HG02759 (cell line): ENCODE measurements at regions not wholly inside any gene's neighbourhood (a gene's known extent, or its start where the extent isn't known, plus 50 kb on each side); places are given as distances from the start of the nearest gene placed in this dataset.
"Not testable (repeated sequence)": the region's sequence is repeated elsewhere in the genome, so short reads cannot be mapped to it uniquely, and the experiment has no call there.

Experiments
- ATAC-seq: cut with Tn5 transposase; IDR thresholded peaks from one replicate; pipeline ENCODE4 v1.9.1; 2021; ENCODE audit warnings: mild to moderate bottlenecking, moderate library complexity; ENCODE audit not compliant: unreplicated experiment

DNA sequence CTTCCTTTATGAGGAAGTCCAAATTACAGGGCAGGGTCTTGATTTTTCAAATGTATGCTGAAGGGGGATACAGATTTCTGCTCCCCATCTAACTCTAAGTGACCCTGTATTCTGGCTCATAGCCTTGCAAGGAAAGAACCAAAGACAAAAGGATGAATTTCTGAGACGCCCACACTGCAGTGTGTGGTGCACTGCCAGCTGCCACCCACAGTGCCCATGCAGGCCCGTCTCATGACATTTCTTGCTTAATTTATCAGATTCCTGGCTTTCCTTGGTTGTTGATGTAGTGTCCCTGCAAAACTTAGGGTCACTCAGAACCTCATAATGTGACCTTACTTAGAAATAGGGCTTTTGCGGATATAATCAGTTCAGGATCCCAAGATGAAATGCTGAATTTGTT, 68.0 kb downstream of the CBLN4 start:
- ATAC-seq, result no peak

DNA sequence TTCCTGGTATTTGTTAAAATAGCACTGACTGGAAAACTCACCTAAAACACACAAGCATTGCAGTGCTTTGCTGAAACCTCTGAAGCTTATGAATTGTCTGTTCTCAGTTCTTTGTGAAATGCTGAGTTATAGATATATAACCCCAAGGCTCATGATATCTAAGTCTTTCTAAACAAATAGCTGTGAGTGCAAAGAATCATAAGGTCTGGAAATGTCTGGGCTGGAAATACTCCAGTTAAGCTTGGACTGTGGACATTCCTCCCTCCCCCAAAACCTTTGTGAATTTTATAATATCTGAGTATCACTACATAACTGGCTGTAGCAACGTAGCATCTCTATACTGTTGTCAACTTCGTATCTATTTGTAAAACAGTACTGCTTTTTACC, 69.1 kb downstream of the CBLN4 start:
- no peak for ATAC-seq

DNA sequence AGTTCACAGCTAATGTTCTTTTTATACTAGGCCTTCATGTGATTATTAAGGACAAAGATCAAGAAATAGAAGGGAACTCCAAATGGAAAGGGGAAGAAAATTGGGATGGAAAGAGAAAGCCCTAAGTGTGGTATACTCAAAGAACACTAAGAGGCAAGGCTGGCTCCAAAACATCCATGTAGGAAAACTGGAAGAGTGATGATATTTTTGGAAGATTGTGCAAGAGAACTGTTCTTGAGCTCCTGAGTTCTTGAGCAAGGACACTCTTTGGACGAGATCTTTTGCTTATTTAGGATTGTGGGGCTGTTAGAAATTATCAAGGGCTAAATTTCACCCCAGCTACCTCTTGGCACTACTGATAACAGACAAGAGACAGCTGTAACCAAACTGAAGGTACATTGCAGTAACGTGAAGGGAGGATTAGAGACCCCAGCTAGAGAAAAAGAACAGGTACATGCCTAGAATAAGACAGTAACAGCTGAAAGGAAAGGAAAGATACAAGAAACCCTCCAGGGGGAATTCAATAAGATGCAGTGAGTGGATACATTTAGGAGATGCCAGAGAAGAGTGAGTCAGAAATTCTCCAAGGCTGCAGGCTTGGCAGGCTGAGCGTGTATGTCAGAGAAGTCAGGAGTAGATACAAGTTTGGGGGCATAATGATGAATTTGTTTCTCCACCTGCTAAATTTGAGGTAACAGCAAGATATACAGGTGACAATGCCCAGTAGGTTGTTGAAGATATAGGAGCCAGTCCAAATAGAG, 69.7 kb downstream of the CBLN4 start:
- ATAC-seq, result no peak

DNA sequence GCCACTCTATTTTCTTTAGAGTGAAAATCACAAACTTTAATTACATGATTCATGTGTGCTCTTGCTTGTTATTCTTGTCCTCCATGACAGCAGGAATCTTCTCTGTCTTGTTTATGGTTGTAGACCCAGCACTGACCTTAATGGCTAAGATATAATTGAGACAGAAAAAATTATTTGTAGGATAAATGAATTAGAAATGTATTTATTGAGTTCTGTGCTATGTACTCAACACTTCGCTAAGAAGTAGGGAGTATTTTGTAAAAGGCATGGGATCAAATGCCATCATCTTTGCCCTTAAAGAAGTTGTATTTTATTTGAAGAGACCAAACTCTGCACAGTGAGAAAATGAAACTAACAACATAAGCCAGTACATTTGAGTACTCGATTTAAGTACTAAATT, 71.2 kb downstream of the CBLN4 start:
- ATAC-seq, result no peak

DNA sequence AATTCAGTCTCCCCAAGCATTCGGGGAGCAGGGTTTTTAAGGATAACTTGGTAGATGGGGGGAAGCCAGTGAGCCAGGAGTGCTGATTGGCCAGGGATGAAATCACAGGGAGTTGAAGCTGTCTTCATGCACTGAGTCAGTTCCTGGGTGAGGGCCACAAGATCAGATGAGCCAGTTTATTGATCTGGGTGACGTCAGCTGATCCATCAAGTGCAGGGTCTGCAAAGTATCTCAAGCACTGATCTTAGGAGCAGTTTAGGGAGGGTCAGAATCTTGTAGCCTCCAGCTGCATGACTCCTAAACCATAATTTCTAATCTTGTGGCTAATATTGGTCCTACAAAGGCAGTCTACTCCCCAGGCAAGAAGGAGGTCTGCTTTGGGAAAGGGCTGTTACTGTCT, 74.4 kb downstream of the CBLN4 start:
- ATAC-seq, result not testable (repeated sequence)

DNA sequence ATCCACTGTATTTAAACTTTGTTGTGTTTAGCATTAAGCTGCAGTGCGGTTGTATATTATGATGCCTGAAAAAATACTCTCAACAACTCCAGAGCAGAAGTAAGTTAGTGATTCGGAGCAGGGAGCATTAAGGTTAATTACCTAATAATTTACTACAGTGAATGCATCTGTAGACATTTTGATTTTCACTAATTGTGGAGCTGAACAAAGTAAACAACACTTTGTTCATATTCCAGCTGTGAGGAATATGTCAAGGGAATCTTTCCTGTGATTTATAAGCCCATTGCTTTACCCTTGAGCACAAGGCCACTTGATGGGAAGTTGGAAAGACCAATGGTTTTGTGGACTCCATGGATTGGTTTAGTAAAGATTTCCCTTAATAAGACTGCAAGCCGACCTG, 77.1 kb downstream of the CBLN4 start:
- no peak for ATAC-seq

DNA sequence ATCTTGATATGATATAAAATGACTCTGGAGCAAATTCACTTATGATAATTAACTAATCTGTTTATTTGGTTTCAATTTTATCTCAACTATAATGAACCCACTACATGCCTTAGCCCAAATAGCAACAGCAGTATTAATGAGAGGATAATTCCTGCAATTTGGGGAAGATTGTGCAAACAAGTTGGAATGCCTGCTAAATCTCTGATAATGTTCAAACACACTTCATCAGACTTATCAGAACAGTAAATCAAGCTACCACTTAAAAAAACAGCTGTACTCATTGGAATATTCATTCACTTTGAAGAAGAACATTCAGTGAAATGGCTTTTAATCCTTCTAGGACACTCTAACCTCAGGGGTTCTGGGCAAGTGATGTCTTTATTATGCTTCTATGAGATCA, 85.4 kb downstream of the CBLN4 start:
- ATAC-seq, result no peak

DNA sequence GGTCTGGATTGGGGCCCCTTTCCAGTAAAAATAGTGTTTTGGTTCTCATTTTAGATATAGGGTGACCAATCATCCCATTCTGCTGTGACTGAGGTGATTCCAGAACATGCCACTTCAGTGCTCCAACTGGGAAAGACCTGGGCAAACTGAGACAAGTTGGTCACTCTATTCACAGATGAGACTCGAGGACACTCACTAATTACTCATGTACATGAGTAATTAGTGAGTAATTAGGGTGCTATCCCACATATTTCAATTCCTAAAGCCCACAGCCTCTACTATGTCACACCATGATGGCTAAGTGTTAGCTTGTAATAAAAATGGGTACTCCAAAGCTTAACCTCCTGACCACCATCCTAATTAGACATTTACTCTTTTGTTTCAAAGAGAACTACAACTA, 86.0 kb downstream of the CBLN4 start:
- no peak for ATAC-seq

DNA sequence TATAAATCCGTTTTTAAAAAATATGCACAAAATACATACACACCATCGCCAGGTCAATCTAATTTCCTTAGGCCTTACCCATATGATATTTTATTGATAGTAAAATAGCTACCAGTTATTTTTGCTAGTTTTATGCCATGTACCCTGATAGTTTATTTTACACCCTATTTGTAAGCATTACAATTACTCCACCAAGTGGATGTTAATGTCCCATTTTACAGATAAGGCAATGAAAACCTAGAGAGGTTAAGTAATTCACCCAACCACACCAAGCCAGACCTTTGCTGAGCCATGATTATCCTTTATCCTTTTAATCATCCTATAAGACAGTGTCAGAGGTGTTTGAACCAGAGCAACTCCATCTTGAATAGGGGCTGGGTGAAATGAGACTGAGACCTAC, 86.8 kb downstream of the CBLN4 start:
- ATAC-seq, result no peak

DNA sequence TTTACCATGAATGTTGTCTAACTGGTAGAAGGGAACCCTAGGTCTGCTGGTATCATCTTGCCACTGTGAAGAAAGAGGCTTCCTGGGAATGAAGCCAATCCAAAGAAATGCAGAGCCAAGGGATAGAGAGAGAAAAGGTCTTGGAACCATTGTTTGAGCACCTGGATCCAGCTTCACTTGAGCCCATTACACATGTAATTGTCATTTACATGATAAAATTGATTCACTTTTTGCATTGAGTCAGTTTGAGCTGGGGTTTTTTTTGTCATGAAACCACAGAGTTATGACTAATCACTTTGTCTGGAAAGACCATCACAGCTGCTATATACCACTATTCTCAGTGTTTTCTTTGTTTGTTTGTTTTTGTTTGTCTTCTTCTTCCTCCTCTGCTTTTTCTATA, 112.3 kb downstream of the CBLN4 start:
- no peak for ATAC-seq

DNA sequence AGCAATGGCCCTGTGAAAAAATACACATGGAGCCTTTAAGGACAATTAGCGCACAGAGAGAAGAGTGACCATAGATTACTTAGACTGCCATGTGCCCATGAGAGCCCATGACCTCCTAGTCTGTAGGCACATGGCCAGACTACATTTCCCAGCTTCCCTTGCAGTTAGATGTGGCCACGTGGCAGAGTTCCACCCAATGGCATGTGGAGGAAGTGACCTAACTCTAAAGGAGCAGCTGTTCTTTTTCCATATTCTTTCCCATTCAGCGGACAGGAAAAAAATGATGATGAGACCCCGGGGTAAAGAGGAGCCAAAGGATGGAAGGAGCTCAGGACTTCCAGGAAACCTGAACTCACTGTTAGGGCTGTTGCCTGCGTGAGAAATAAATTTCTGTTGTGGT, 116.6 kb downstream of the CBLN4 start:
- no peak for ATAC-seq

DNA sequence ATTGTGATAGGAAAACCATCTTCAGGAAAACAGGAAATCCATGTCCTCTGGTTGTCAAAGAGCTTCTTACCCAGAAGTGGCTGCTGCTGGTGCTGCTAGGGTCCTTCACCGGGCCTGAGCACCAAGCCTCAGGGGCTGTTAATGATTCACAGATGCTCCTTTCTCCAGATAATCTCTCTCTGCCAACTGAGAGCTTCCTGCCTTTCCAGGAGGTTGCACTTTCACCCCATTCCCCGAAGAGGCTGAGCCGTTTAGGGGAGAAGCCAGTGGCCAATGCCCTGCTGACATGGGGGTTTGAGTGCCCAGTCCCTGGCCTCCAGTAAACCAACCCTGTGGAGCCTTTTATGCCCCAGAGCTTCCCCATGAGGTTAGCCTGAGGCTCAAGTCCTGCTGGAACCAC, 122.4 kb downstream of the CBLN4 start:
- no peak for ATAC-seq

DNA sequence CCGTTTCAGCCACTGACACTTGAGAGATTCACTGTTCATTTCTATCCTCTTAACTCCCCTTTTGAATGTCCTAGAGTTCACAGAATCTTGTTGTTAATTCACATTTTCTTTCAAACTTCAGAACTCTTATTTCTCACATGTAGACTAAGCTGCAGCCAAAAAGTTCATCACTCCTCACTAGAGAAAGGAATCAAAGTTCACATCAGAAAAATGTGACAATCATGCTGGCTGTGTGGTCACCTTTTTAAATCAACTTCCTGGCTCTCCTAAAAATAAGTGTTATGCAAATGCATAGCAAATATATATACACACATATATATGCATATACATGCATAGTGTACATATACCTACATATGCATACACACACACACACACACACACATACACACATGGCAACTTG, 123.0 kb downstream of the CBLN4 start:
- no peak for ATAC-seq

DNA sequence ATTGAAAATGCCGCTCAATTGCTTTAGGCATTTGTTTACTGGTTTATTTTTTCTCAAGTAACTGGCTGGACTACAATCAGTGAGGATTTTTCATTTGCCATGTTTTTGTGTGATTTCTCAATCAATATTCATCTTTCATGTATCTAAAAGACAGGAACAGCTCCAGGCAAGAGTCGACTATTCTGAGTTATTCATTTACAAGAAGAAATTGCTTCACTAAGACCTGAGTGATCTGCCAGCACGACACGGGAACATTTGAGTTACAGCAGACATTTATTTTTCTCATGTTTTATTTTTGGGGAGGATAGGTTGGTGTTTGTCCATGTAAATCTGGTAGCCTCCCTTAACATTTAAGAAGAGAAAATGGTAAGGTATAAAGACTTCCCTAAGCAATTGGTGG, 124.1 kb downstream of the CBLN4 start:
- no peak for ATAC-seq

DNA sequence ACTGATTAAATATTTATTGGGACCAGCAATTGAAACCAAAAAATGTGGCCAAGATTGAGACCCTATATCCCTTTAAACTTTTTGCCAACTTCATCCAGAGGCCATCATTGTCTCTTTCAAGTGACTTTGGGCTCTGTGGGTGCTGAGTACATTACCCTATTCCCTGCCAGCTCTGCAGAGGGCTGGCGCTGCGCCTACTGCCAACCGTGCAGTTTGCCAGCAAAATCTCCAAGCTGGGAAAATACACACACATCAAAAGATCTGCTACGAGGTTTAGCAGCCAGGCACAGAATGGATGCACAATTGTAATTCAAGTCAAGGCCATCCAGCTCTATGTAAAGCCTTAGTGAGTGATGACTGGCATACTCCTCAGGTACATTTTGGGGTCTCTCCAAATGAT, 125.0 kb downstream of the CBLN4 start:
- ATAC-seq, result no peak

DNA sequence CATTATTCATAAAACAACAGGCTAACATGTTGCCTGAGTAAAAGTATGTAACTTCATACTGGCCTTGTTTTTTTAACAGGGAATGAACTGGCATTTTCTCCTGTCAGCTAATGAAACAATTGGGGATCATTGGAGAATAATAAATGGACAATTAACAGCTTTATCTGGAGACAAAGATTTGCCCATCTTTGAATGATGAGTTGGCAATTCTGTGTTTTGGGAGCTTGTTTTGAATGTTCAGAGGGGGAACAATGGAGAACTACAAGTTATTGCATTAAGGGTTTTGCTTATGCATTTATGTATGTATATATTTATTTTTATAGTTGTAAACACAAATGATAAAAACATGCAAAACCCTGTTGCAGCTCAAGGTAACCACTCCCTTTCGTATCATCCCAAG, 150.3 kb downstream of the CBLN4 start:
- no peak for ATAC-seq

DNA sequence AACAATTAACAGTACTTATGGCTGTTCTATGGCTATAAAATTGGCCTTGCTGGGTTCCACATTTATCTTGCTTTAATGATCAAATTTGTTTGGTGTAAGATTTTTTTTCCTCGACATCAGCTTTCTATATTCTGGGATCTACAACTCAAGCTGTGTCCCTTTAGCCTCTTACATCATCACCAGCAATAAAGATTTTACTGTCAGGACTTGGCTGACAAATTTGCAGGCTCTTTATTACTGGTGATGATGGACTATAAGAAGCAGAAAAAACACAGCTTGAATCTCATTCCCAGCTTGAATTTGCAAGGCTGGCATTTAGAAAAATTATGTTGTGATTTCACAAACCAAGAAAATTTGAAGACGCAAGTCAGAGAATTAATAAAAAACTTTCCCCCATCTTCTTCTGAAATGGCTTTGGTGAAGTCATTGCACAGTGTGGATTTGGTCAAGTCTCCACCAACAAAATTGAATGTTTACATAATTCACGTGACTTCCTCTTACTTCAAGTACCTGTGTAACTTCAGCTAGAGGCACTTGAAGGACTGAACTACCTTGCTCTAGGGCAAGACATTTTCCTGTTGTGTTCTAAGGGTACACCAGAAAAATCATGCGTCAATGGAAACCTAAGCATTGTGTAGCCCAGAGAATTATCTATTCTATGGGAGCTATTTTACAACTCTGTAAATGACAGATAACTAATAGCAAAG, 175.0 kb downstream of the CBLN4 start:
- ATAC-seq, result no peak

DNA sequence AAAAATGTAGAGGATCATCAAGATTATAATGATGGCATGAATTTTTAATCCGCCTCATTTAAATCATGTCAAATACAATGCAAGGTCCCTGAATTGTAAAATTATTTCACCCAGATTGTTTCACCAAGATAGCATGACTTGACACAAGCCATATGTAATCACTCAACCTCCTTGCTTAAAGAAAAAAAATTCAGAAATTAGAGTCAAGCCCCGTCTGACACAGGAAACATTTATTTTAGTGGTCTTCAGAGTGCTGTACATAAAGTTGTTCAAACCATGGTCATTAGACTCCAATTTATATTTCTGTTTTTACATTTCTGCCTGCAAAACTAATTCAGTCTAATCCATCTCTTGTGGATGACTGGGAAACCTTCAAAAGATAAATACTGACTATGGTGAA, 200.2 kb downstream of the CBLN4 start:
- no peak for ATAC-seq

DNA sequence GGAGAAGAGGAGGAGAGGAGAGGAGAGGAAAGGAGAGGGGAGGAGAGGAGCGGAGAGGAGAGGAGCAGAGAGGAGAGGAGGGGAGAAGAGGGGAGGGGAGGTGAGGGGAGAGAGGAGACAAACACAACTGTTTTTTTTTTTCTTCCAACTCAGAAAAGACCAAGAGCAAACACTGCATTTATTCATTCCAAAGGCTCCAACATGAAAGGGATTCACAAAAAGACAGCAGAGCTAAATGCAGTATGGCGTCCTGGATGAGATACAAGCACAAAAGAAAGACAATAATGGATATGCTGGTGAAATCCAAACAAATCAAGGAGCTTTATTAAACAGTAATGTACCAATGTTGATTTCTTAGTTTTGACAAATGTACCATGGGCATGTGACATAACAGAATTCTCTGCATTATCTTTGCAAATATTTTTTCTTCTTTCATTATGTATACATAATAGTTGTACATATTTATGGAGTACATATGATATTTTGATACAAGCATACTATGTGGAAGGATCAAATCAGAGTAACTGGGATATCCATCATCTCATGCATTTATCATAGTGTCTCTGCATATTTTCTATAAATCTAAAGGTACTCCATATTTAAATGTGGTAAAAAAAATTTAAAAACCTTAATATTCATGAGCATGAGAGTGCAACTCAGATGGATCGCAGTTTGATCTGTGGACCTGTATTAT, 204.6 kb downstream of the CBLN4 start:
- no peak for ATAC-seq

DNA sequence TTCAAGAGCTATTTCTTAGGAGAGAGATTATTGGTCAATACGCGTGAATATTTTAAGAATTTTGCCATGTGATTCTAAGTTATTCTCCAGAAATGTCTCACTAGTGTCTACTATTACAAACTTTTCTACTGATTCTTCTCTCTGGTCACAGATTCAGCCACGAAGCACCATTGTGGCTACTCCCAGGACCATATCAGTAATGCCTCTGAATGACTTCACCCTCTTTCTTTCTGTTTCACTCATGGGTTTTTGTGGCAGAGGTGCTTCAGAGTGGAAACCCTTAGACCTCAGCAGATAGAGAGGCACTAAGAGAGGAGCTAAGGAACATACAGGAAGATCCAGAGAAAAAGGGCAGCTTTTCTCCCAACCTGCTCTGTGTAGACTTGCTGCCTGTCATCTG, 211.3 kb downstream of the CBLN4 start:
- ATAC-seq, result no peak

DNA sequence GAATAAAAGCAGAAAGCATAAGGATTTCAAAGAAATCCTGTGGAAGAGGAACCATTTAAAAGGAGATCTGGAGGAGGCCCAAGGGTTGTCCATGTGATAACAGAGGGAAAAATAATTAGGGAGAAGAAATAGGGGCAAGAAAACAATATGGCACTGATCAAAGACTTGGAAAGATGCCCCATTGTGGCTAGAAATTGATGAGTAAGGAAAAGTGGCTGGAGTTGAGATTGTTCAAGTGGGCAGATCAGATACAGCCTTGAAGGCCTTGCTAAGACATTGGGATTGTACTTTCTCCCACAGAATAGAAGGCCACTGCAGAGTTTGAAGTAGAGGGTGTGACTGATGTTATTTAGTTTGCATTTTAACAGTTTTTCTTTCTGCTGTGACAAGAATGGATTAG, 213.3 kb downstream of the CBLN4 start:
- no peak for ATAC-seq

DNA sequence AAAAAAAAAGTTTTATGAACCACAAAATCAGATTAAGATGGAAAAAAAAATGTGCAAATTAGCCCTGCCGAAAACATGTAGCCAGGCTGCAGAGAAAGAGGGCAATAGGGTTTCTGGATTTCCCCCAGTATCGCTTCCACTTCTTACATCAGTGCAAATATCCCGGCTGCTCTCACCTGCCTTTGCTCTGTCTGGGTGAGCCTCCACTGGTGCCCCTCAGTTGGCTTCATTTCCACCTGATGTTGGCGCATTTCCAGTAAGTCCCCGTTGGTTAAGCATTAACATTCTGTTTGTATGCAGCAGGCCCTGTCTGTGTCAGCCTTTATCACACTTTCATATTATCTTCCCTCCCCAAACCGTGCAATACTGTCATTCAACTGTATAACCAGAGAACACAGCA, 215.1 kb downstream of the CBLN4 start:
- no peak for ATAC-seq
